ENCODE measurements at regions not wholly inside any gene's neighbourhood (a gene's known extent, or its start where the extent isn't known, plus 50 kb on each side); places are given as distances from the start of the nearest gene placed in this dataset.

DNA sequence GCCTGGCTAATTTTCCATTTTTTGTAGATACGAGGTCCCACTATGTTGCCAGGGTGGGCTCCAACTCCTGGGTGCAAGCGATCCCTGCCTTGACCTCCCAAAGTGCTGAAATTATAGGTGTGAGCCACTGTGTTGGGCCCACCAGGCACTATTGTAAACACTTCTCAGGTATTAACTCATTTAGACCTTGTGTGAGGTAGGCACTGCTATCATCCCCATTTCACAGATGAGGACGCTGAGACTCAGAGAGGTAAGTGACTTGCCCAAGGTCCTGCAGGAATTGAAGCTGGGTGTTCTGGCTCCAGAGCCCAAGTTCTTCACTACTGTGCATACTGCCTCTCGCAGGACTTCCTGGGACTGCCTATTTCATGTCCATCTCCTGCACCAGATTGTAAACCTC is 67.1 kb upstream of the SYPL1 start:
- no peak overlapping the region for H3K9ac ChIP-seq
- H3K4me1 Mint-ChIP-seq = peaks cover 12% of the 10 kb centered on the region
- H3K4me3 ChIP-seq = no peak overlapping the region
- H3K9me3 Mint-ChIP-seq = no peaks in the 10 kb centered on the region
- no peaks in the 10 kb centered on the region for H3K9me3 ChIP-seq (ENCODE audit: low read depth)
- no peak overlapping the region for H3K4me2 ChIP-seq
- peaks cover 9% of the 10 kb centered on the region for H3F3A ChIP-seq (ENCODE audit: low read depth)
- TF ChIP-seq EZH2phosphoT487 (IDR thresholded peaks at IDR 0.05) (no peak), EZH2 (IDR thresholded peaks at IDR 0.05) (no peak)
- TF ChIP-seq, protein P1, sequence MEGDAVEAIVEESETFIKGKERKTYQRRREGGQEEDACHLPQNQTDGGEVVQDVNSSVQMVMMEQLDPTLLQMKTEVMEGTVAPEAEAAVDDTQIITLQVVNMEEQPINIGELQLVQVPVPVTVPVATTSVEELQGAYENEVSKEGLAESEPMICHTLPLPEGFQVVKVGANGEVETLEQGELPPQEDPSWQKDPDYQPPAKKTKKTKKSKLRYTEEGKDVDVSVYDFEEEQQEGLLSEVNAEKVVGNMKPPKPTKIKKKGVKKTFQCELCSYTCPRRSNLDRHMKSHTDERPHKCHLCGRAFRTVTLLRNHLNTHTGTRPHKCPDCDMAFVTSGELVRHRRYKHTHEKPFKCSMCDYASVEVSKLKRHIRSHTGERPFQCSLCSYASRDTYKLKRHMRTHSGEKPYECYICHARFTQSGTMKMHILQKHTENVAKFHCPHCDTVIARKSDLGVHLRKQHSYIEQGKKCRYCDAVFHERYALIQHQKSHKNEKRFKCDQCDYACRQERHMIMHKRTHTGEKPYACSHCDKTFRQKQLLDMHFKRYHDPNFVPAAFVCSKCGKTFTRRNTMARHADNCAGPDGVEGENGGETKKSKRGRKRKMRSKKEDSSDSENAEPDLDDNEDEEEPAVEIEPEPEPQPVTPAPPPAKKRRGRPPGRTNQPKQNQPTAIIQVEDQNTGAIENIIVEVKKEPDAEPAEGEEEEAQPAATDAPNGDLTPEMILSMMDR (IDR thresholded peaks at IDR 0.05) = no peak
- H3K27me3 Mint-ChIP-seq (ENCODE audit: insufficient read depth, low read depth) = no peaks in the 10 kb centered on the region
- no peaks in the 10 kb centered on the region for H3K79me2 ChIP-seq (ENCODE audit: low read depth)
- H3K27ac ChIP-seq = no peak overlapping the region
- no peaks in the 10 kb centered on the region for H3K36me3 ChIP-seq
- H2AFZ ChIP-seq (replicated peaks) = no peak overlapping the region
- no peaks in the 10 kb centered on the region for H3K36me3 Mint-ChIP-seq
- no peak for DNase-seq (ENCODE audit: low spot score)
- H3K27ac Mint-ChIP-seq = no peak overlapping the region
- no peaks in the 10 kb centered on the region for H4K20me1 ChIP-seq (ENCODE audit: low read depth)
- no peaks in the 10 kb centered on the region for H3K27me3 ChIP-seq
- peaks cover 8% of the 10 kb centered on the region for H3K4me1 ChIP-seq
- H3K4me3 Mint-ChIP-seq = no peak overlapping the region

DNA sequence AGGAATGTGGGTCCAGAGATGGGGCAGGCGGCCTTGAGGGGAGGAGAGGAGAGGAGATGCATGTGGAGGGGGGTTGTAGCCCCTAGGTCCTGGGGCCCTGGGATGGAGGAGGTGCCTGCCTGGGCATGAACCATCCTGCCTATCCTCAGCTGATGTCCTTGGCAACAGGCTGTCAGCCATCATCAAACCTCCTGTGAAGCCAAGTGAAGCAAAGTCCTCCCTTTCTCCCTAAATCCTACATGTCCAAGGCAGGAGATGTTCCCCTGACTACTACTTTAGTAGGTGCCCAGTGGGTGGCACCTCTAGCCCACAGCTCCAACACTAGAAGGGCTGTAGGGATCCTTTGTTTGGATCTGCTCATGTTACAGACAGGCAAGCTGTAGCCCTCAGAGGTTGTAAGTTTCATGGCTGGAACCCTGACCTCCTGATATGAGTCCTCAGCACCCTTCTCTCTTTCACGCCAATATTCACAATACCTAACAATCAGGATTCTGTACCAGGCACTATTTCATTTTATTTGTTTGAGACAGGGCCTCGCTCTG is 66.6 kb upstream of the SYPL1 start:
- H2AFZ ChIP-seq (replicated peaks) = no peak overlapping the region
- DNase-seq (ENCODE audit: low spot score) = no peak
- no peak for TF ChIP-seq EZH2phosphoT487 (IDR thresholded peaks at IDR 0.05)
- no peak for TF ChIP-seq EZH2 (IDR thresholded peaks at IDR 0.05)
- TF ChIP-seq, protein P1 (IDR thresholded peaks at IDR 0.05) = no peak
- H3K27ac Mint-ChIP-seq = no peak overlapping the region
- peaks cover 9% of the 10 kb centered on the region for H3F3A ChIP-seq (ENCODE audit: low read depth)
- H3K9me3 Mint-ChIP-seq = no peaks in the 10 kb centered on the region
- H4K20me1 ChIP-seq (ENCODE audit: low read depth) = no peaks in the 10 kb centered on the region
- no peak overlapping the region for H3K4me2 ChIP-seq
- no peaks in the 10 kb centered on the region for H3K79me2 ChIP-seq (ENCODE audit: low read depth)
- H3K4me3 ChIP-seq = no peak overlapping the region
- no peaks in the 10 kb centered on the region for H3K27me3 Mint-ChIP-seq (ENCODE audit: insufficient read depth, low read depth)
- peaks cover 8% of the 10 kb centered on the region for H3K4me1 ChIP-seq
- no peaks in the 10 kb centered on the region for H3K9me3 ChIP-seq (ENCODE audit: low read depth)
- H3K36me3 ChIP-seq = no peaks in the 10 kb centered on the region
- no peak overlapping the region for H3K27ac ChIP-seq
- peaks cover 12% of the 10 kb centered on the region for H3K4me1 Mint-ChIP-seq
- H3K27me3 ChIP-seq = no peaks in the 10 kb centered on the region
- no peaks in the 10 kb centered on the region for H3K36me3 Mint-ChIP-seq
- H3K9ac ChIP-seq = no peak overlapping the region
- no peak overlapping the region for H3K4me3 Mint-ChIP-seq

DNA sequence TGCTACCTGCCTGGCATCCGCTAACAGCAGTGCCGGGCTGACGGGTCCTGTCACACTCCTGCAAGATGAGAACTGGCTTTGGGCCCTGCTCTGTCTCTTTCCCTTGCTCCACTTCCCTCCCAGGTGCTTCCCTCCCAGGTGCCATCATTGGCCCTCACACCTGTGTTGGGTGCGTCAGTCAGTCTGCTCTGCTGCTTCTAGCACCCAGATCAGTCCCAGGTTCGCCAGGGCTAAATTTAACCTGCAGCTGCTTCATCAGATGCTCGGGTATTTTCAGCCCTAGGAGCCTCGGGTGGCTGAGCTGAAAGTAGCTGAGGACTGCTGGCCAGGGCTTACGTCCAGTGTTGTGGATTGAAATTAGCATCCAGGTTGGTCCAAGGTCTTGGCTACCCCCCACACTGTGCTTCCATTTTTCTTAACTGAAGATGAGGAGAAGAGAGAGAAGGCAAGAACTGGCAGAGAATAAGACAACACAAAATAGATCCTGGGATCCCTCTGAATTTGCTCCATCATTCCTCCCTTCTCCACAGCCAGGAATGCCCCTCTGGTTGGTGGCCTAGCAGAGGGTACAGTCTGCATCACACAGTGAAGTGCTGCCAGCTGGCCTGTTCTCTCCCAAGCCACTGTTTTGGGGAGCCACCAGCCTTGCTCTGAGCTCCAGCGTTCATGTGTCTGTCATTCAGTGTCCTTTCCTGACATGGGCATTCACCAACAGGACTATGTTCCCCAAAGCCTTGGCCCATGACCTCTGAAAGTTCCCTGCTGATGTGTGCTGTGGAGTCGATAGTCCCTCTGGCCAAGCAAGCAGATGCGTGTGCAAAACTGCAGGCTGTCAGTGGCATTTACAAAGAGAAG is 65.9 kb upstream of the SYPL1 start:
- TF ChIP-seq, protein P1 (IDR thresholded peaks at IDR 0.05) = no peak
- TF ChIP-seq EZH2 (IDR thresholded peaks at IDR 0.05) (no peak), EZH2phosphoT487 (IDR thresholded peaks at IDR 0.05) (no peak)
- H3K27ac Mint-ChIP-seq = peak overlapping the region; percentile 74

More for the DNA sequence above, 65.9 kb upstream of the SYPL1 start:
- H3K4me1 Mint-ChIP-seq = peaks cover 12% of the 10 kb centered on the region
- Histone ChIP-seq H3K27ac (no peak overlapping the region), H2AFZ (replicated peaks) (peak overlapping the region; percentile 80), H3F3A (ENCODE audit: low read depth) (peaks cover 9% of the 10 kb centered on the region), H3K4me2 (no peak overlapping the region), H3K27me3 (no peaks in the 10 kb centered on the region), H3K9ac (no peak overlapping the region), H3K36me3 (no peaks in the 10 kb centered on the region), H3K9me3 (ENCODE audit: low read depth) (no peaks in the 10 kb centered on the region), H4K20me1 (ENCODE audit: low read depth) (no peaks in the 10 kb centered on the region), H3K4me3 (no peak overlapping the region), H3K79me2 (ENCODE audit: low read depth) (no peaks in the 10 kb centered on the region), H3K4me1 (peaks cover 8% of the 10 kb centered on the region)
- H3K36me3 Mint-ChIP-seq = no peaks in the 10 kb centered on the region
- H3K4me3 Mint-ChIP-seq = no peak overlapping the region
- no peaks in the 10 kb centered on the region for H3K9me3 Mint-ChIP-seq
- no peaks in the 10 kb centered on the region for H3K27me3 Mint-ChIP-seq (ENCODE audit: insufficient read depth, low read depth)
- DNase-seq (ENCODE audit: low spot score) = no peak
